AG09319 (cell line): ENCODE measurements at regions not wholly inside any gene's neighbourhood (a gene's known extent, or its start where the extent isn't known, plus 50 kb on each side); places are given as distances from the start of the nearest gene placed in this dataset.

ENCODE experiments used
- DNase-seq: peaks from one replicate; pipeline ENCODE4 v3.0.0-alpha.2; 2010; ENCODE audit warnings: low read depth; ENCODE audit errors: extremely low read depth
- CTCF ChIP-seq: IDR thresholded peaks from 2 replicates; pipeline ENCODE4 v1.5.1; 2011; ENCODE audit warnings: low read depth, mild to moderate bottlenecking, inconsistent platforms, low read length, moderate library complexity

- TF ChIP-seq CTCF: no peak
- DNase-seq: no peak
Observed at GRCh38 chr10:121260377-121260776, 337.9 kb downstream of the FGFR2 start.

- no peak for DNase-seq
- TF ChIP-seq CTCF: no peak
Observed at GRCh38 chr10:121261665-121262064, 336.6 kb downstream of the FGFR2 start.

GRCh38 chr10:121262774-121263430 is 335.3 kb downstream of the FGFR2 start:
- no peak for DNase-seq
- no peak for TF ChIP-seq CTCF

GRCh38 chr10:121263431-121263783 is 334.8 kb downstream of the FGFR2 start:
- no peak for TF ChIP-seq CTCF
- DNase-seq: no peak

- no peak for DNase-seq
- TF ChIP-seq CTCF: no peak
Observed at GRCh38 chr10:121265360-121266123, 332.7 kb downstream of the FGFR2 start.

GRCh38 chr10:121266370-121266769 is 331.9 kb downstream of the FGFR2 start:
- no peak for DNase-seq
- TF ChIP-seq CTCF: no peak

GRCh38 chr10:121267236-121268003 is 330.8 kb downstream of the FGFR2 start:
- no peak for TF ChIP-seq CTCF
- DNase-seq: no peak
